HG03457 (cell line): ENCODE measurements at regions not wholly inside any gene's neighbourhood (a gene's known extent, or its start where the extent isn't known, plus 50 kb on each side); places are given as distances from the start of the nearest gene placed in this dataset.

Experiments
- ATAC-seq: cut with Tn5 transposase; IDR thresholded peaks from one replicate; pipeline ENCODE4 v1.9.1; 2021; ENCODE audit warnings: moderate number of reproducible peaks; ENCODE audit not compliant: unreplicated experiment

DNA sequence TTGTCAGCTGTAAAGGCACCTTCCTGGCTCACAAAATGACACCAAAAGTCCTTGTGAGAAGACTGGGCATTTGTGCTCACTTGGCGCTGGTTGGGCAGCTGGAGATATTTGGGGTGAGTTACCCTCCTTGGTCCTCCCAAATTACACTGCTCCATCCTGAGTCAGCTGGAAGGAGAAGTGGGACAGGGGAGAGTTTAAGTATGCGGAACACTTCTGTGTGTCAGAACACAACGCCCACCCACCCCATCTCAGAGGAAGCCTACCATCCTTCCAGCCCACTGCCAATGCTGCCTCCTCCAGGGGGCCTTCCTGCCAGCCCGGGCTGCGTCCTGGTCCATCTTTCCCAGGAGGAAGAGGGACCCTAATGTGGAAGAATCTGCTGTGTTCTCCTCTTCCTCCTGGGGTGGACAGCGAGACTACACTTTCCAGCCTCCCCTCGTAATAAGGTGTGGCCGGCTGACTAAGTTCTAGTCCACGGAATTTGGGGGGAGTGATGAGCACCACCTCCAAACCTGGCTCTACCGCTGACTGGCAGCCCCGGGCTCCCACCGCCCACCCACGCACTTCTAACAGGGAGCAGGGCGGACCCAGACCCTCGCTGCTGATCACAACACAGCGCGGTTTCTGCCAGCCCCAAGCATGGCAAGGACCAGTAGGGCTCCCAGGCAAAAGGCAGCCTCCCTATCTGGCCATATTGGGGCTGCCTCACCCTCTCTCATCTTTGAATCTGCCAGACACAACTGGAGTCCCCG lies 265.0 kb downstream of the XXYLT1 start:
- ATAC-seq, result no peak

DNA sequence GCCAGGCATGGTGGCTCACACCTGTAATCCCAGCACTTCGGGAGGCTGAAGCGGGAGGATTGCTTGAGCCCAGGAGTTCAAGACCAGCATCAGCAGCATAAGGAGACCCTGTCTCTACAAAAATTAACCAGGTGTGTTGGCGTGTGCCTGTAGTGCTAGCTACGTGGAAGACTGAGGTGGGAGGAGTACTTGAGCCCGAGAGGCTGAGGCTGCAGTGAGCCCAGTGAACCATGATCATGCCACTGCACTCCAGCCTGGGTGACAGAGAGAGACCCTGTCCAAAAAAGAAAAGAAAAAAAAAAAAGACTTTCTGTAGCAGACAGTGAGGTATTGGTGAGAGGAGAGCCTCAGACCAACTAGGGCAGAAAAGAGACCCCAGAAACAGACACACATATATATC lies 263.8 kb downstream of the XXYLT1 start:
- ATAC-seq, result no peak

DNA sequence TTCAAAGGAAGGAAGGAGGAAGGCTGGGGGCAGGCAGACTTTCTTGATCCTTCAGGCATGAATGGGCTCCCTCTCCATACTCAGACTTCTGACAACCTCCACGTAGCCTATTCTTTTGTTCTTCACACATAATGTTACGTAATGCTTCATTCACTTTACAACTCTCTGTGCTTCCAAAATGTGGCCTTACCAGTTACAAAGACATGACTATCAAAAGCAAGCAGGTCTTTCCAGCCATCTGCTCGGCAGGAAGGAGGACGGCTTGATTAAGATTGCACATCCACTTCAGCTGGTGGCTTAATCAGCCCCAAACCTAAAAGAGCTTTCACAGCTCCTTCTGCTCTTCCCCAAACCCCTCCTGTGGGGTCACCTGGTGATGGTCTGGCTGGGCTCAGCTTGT lies 263.2 kb downstream of the XXYLT1 start:
- ATAC-seq, result no peak

DNA sequence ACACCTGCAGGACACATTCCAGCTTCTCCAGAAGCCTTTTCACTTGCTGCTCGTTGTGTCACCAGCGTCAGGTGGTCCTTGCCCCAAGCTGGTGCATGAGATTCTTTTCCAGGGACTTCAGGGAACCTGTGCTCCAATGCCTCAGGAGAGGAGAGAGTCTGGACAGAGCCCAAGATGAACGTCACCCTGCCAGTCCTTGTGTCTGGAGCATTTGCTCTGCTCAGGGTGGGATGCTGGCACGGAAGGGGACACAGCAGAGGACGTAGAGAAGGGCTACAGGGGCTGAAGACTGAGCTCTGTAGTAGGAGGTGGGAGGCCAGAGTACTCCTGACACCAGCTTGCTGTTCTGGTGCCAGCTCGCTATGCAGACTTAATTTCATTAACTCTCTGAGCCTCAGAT lies 262.1 kb downstream of the XXYLT1 start:
- no peak for ATAC-seq

DNA sequence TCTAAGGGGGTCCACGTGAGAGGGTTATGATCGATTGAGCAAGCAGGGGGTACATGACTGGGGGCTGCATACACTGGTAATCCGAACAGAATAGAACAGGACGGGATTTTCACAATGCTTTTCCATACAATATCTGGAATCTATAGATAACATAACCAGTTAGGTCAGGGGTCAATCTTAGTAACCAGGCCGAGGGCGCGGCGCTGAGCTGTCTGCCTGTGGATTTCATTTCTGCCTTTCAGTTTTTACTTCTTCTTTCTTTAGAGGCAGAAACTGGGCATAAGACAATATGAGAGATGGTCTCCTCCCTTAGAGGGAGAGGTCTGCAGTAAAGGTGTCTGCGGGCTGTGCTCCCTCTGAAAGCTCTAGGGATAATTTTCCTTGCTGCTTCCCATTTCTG lies 261.3 kb downstream of the XXYLT1 start:
- no peak for ATAC-seq

DNA sequence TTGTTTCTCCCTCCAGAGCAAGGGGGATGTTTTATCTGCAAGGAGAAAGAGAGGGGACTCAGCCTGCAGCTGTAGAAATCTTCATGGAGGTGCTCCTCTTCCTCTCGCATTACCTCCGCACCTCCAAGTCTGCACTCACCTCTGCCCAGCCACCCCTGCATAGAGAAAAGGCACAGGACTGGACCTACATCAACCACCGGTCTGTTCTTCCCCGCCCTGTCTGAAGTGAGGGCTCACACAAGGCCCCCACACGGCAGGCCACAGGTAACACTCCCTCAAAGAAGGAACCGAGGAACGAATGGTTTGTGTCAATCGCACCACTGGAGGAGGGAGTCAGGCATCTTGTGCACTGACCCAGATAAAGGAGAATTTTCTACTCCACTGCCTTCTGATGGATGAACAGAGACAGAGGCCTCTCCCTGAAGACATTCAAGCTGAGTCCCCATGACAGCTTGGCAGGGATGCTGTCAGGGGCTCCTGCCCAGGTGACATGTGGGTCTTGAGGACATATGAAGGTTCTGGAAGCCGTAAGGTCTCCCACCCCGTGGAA lies 260.3 kb downstream of the XXYLT1 start:
- ATAC-seq, result no peak

DNA sequence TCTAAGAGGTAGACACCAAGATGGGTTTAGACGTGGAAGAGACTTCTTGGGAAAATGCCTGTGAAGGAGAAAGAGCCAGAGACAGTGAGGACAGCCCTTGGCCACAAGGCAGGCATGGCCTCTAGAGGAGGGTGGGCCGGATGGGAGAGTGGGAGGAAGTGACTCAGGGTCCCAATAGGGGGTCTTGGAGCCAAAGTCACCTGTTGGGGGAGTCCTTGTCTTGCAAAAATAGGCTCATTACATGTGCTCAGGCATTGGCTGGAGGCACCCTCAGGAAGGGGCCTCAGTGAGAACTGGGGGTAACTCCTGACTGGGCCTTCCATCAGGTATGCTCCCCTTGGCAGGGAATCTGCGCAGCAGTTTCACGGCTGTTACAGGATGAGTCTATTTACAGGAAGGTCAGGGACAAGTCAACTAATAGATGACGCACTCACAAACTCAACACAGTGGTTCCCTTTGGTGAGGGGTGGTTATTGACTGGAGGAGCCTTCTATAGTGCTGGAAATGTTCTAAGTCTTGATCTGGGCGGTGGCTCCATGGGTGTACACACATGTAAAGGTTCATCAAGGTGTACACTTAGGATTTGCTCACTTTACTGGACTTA lies 259.6 kb downstream of the XXYLT1 start:
- no peak for ATAC-seq

DNA sequence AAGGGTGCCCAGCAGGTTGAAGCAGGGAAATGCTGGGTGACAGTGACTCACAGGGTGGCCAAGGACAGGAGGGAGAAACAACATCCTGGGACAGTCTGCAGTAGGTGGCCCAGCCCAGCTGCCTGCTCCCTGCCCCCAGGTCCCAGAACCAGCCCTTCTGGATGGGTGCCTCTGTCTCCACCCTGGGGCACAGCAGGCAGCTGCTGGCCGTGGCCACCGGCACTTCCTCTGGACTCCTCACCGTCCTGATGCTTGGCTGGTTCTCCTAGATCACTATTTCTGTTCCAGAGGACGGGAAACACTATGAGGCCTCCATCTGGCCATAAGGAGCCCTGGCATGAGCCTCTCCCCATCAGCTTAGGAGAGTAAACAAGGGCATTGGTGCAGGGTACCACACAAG lies 258.9 kb downstream of the XXYLT1 start:
- no peak for ATAC-seq

DNA sequence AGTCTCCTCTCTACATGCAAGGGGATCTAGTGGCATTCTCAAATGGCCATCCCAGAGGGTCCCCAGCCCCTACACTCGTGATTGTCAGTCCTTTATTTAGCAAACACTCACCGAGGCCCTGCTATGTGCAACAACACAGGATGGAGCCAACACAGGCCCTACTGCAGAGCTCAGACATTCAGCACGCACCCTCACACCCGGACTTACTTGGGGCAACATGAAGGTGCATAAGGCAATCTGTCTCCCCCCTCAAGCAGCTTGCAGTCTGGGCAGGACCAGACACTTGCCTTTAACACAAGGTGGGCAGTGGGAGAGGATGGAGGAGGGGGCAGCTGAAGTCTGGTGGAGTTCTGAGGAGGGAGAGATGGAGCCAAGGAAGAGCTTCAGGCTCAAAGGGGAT lies 258.4 kb downstream of the XXYLT1 start:
- no peak for ATAC-seq

DNA sequence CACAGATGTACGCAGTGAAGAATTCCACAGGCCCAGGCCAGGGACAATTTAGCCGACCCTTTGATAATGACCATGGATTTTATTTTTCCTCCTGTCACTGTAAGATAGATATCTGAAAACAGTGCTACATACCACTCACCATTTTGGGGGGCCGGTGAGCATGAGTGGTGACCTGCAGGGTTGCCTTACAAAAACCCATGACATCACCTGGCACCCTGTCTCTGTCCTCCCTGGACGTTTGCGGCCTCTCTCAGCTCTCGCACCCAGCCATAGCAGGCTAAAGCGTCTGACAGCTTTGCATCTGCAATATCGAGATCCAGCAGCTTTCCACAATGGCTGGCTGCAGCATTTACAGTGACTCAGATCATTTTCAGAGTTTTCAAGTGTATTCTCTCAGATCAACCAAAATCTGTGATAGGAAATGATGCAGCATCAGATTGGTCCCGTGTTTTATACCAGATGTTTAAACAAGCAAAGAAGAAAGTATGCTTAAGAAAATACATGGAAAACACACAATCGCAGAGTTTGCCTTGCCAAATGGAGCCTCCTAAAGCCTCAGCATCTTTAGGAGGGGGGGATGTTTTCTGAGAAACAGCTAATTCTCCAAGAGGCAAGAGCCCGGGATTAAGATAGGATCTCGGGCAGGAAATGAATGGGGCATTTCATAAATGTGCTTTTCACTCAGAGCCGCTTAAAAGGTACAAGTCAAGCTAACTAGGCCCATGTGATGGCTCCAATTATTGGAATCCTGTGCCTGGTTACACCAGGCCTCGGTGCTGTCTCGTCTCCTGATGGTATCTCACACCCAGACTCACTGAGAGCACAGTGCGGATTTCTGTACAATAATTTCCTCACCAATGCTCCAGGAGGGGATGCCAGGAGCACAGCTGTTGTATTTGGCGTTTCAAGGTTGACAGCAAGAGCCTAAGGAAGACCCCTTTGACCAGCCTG lies 257.3 kb downstream of the XXYLT1 start:
- no peak for ATAC-seq

DNA sequence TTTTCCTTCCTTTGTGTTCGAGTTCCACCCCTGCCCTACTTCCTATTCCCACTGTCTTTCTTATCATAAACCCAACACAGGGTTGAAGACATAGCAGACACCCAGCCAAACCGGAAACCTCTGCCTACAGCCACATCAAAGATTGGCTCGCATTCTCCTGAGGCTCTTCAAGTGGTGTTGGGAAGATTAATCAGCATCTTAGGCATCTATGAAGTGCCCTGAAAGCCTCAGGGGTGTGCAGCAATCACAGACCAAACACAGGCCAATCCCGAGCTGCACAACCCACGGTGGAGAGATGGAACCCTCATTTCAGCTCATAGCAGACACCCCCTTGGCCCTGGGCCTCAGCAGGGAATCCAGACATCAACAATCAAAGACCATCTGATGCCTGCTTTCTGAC lies 255.9 kb downstream of the XXYLT1 start:
- no peak for ATAC-seq

DNA sequence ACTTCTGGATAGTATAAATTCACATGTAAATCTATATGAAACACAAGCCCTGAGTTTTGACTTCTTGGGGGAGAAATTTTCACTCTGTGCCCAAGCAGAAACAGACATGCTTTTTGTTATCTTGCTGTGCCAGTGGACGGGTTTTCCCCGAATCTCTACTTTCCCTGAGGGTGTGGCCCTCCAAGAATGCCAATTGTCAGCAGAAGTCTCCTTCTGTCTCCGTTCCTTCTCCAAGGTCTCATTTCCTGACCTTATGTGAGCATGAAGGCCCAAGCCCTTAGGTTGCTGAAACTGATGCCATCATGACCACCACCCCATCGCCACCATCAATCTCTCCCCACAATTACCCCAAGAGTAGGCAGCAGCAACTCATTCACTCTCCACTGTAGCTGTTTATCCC lies 253.8 kb downstream of the XXYLT1 start:
- ATAC-seq, result no peak
